Aorta (tissue), 5 donors: ENCODE measurements at regions not wholly inside any gene's neighbourhood (a gene's known extent, or its start where the extent isn't known, plus 50 kb on each side); places are given as distances from the start of the nearest gene placed in this dataset.
"Not testable (repeated sequence)": the region's sequence is repeated elsewhere in the genome, so short reads cannot be mapped to it uniquely, and the experiment has no call there.

ENCODE experiments used
- ATAC-seq: fragments of 200-7000 bp; cut with Tn5 transposase; one replicate; pipeline ENCODE4 v1.9.1; 2022; ENCODE audit warnings: moderate library complexity; ENCODE audit not compliant: low FRiP score
- DNase-seq, 2 donors: peaks; one replicate each; pipeline ENCODE4 v3.0.0-alpha.2; 2020
- H3K27ac ChIP-seq, 2 donors: one replicate each; pipeline ENCODE4 v1.5.1; 2013; ENCODE audit warnings: low read length in 2 of 2, mild to moderate bottlenecking in 2 of 2, moderate library complexity in 2 of 2, control low read depth in 1 of 2, inconsistent platforms in 1 of 2, low read depth in 1 of 2
- H3K27me3 ChIP-seq, 2 donors: one replicate each; pipeline ENCODE4 v1.6.1; 2013; ENCODE audit warnings: control low read depth in 1 of 2, low read length in 1 of 2, mild to moderate bottlenecking in 1 of 2, moderate library complexity in 1 of 2; ENCODE audit not compliant: insufficient read depth in 2 of 2, control insufficient read depth in 1 of 2
- H3K36me3 ChIP-seq, 2 donors: one replicate each; pipeline ENCODE4 v1.6.1; 2013; ENCODE audit warnings: control low read depth in 1 of 2, low read length in 1 of 2, mild to moderate bottlenecking in 1 of 2; ENCODE audit not compliant: insufficient read depth in 2 of 2, control insufficient read depth in 1 of 2
- H3K4me1 ChIP-seq, 2 donors: one replicate each; pipeline ENCODE4 v1.6.1; 2013; ENCODE audit warnings: low read length in 2 of 2, control low read depth in 1 of 2, mild to moderate bottlenecking in 1 of 2, moderate library complexity in 1 of 2; ENCODE audit not compliant: insufficient read depth in 2 of 2, control insufficient read depth in 1 of 2
- H3K4me3 ChIP-seq, 2 donors: one replicate each; pipeline ENCODE4 v1.5.1; 2013; ENCODE audit warnings: low read length in 2 of 2, control low read depth in 1 of 2, mild to moderate bottlenecking in 1 of 2
- H3K9me3 ChIP-seq: one replicate; pipeline ENCODE4 v1.6.1; 2013; ENCODE audit warnings: mild to moderate bottlenecking, low read length; ENCODE audit not compliant: control insufficient read depth
- WGBS, 2 donors: extraction: QIAGEN DNeasy Blood & Tissue Kit; methylation state at CpG; one replicate each; pipeline ENCODE4 v1.1.7; 2013; 5-methylcytosine and 5-hydroxymethylcytosine counted together
- intact Hi-C, 2 donors: fragments of 100-400 bp; cut with DNase I; formaldehyde crosslinking; loops; one replicate each; pipeline versions ENCODE4 v1.14.2 to v1.15.0; 2022
- donor health status: healthy with polysubstance abuse.
- donor health status: Bipolar disorder and iron deficiency.
- donor health status: DM: no; HTN: no; CAD: no.
- donor health status: DM: no; HTN: no; CAD: no.
- donor health status: DM: yes; HTN: yes; CAD: no.

- intact Hi-C loops, H3K4me3 ChIP-seq, H3K27ac ChIP-seq, H3K27me3 ChIP-seq, ATAC-seq, H3K4me1 ChIP-seq, DNase-seq, H3K9me3 ChIP-seq, H3K36me3 ChIP-seq: not testable (repeated sequence)
- WGBS, 2 donors = 94 to 100% methylated on average over 3 of the region's 8 CpGs
Observed at GRCh38 chr22:15583007-15583406, 55.0 kb downstream of the OR11H1 start.

GRCh38 chr22:15602199-15602598 lies 74.2 kb downstream of the OR11H1 start:
- H3K27ac ChIP-seq, ATAC-seq, H3K27me3 ChIP-seq, H3K4me3 ChIP-seq, intact Hi-C loops, DNase-seq, H3K36me3 ChIP-seq, H3K9me3 ChIP-seq, H3K4me1 ChIP-seq: not testable (repeated sequence)
- 28% methylated on average over 2 of the region's 4 CpGs; no CpG with 5 or more reads in 1 of the 2 donors for WGBS, 2 donors

- WGBS, 2 donors = 63 to 84% methylated on average over 5 to 7 of the region's 29 CpGs
- H3K4me3 ChIP-seq, DNase-seq, H3K27me3 ChIP-seq, intact Hi-C loops, ATAC-seq, H3K4me1 ChIP-seq, H3K9me3 ChIP-seq, H3K36me3 ChIP-seq, H3K27ac ChIP-seq: not testable (repeated sequence)
Observed at GRCh38 chr22:15603111-15603510, 75.1 kb downstream of the OR11H1 start.

- intact Hi-C loops, H3K4me3 ChIP-seq, H3K9me3 ChIP-seq, H3K4me1 ChIP-seq, H3K27me3 ChIP-seq, ATAC-seq, DNase-seq, H3K36me3 ChIP-seq, H3K27ac ChIP-seq: not testable (repeated sequence)
- no CpG with 5 or more reads among the region's 7 CpGs for WGBS, 2 donors
Observed at GRCh38 chr22:15604176-15604575, 76.2 kb downstream of the OR11H1 start.

GRCh38 chr22:15604679-15605078 lies 76.7 kb downstream of the OR11H1 start:
- ATAC-seq, intact Hi-C loops, H3K27ac ChIP-seq, H3K27me3 ChIP-seq, H3K9me3 ChIP-seq, H3K4me1 ChIP-seq, DNase-seq, H3K4me3 ChIP-seq, H3K36me3 ChIP-seq: not testable (repeated sequence)
- WGBS, 2 donors = 66% methylated on average over 2 of the region's 3 CpGs; no CpG with 5 or more reads in 1 of the 2 donors

GRCh38 chr22:15612906-15613305 lies 76.9 kb upstream of the POTEH start:
- 78 to 79% methylated on average over 12 of the region's 12 CpGs for WGBS, 2 donors
- H3K36me3 ChIP-seq, H3K27ac ChIP-seq, H3K27me3 ChIP-seq, H3K9me3 ChIP-seq, H3K4me3 ChIP-seq, intact Hi-C loops, H3K4me1 ChIP-seq, ATAC-seq: not testable (repeated sequence)
- peak in 1 of 2 donors; percentile 75 for DNase-seq

- H3K4me1 ChIP-seq, H3K4me3 ChIP-seq, H3K9me3 ChIP-seq, intact Hi-C loops, H3K27ac ChIP-seq, H3K36me3 ChIP-seq, H3K27me3 ChIP-seq, DNase-seq, ATAC-seq: not testable (repeated sequence)
- 68 to 73% methylated on average over 5 to 7 of the region's 9 CpGs for WGBS, 2 donors
Observed at GRCh38 chr22:15615136-15615535, 74.7 kb upstream of the POTEH start.

- ATAC-seq, H3K36me3 ChIP-seq, H3K4me1 ChIP-seq, H3K27ac ChIP-seq, H3K9me3 ChIP-seq, H3K27me3 ChIP-seq, intact Hi-C loops, H3K4me3 ChIP-seq: not testable (repeated sequence)
- 76 to 78% methylated on average over 8 of the region's 8 CpGs for WGBS, 2 donors
- DNase-seq = peak in 1 of 2 donors; percentile 64
Observed at GRCh38 chr22:15628224-15628623, 61.6 kb upstream of the POTEH start.

- H3K36me3 ChIP-seq, ATAC-seq, intact Hi-C loops, H3K4me3 ChIP-seq, H3K4me1 ChIP-seq, H3K27me3 ChIP-seq, H3K9me3 ChIP-seq, H3K27ac ChIP-seq: not testable (repeated sequence)
- 80 to 86% methylated on average over 10 to 11 of the region's 12 CpGs for WGBS, 2 donors
- DNase-seq = peak in 1 of 2 donors; percentile 20
Observed at GRCh38 chr22:15636765-15637164, 53.1 kb upstream of the POTEH start.
